Prostate gland (tissue), 2 donors: ENCODE measurements at regions not wholly inside any gene's neighbourhood (a gene's known extent, or its start where the extent isn't known, plus 50 kb on each side); places are given as distances from the start of the nearest gene placed in this dataset.

Experiments
- DNase-seq: peaks from one replicate; pipeline ENCODE4 v3.0.0-alpha.2; 2019; ENCODE audit warnings: low spot score
- H3K27ac ChIP-seq, 2 donors: fragments of 200-600 bp; sonication (generic); 2 replicates each; pipeline ENCODE4 v1.5.1; 2017 to 2019
- H3K27me3 ChIP-seq: fragments of 200-600 bp; sonication (generic); replicated peaks from 2 replicates; pipeline ENCODE4 v1.5.1; 2019; ENCODE audit not compliant: insufficient read depth
- H3K36me3 ChIP-seq, 2 donors: fragments of 200-600 bp; sonication (generic); 1 replicate in 1 of 2; 2 replicates in 1 of 2; pipeline versions ENCODE4 v1.5.1 to v1.8.1; 2017 to 2019
- H3K4me1 ChIP-seq: fragments of 200-600 bp; sonication (generic); replicated peaks from 2 replicates; pipeline ENCODE4 v1.5.1; 2019
- H3K4me3 ChIP-seq, 2 donors: fragments of 200-600 bp; sonication (generic); 2 replicates each; pipeline ENCODE4 v1.5.1; 2017 to 2019
- H3K9me3 ChIP-seq: fragments of 200-600 bp; sonication (generic); 2 replicates; pipeline ENCODE4 v1.5.1; 2017
- CTCF ChIP-seq, 4 experiments: fragments of 200-600 bp in 2 of 4; fragments of 450-650 bp in 2 of 4; sonication (generic) in 2 of 4; IDR thresholded peaks; 1 replicate in 3 of 4; 2 replicates in 1 of 4; pipeline ENCODE4 v1.5.1; 2016 to 2019; ENCODE audit warnings: antibody characterized with exemption in 4 of 4, mild to moderate bottlenecking in 2 of 4, moderate library complexity in 2 of 4
- POLR2A ChIP-seq: fragments of 450-650 bp; IDR thresholded peaks from one replicate; pipeline ENCODE4 v1.6.1; 2016; ENCODE audit warnings: antibody characterized with exemption, mild to moderate bottlenecking
- POLR2AphosphoS5 ChIP-seq: sonication (generic); formaldehyde crosslinking; IDR thresholded peaks from one replicate; pipeline ENCODE4 v1.6.1; 2017; ENCODE audit warnings: antibody characterized with exemption
- whole genome bisulfite sequencing: methylation state at CpG from one replicate; pipeline ENCODE4 v1.1.5; 2018; 5-methylcytosine and 5-hydroxymethylcytosine counted together
- intact Hi-C: fragments of 100-400 bp; cut with DNase I; formaldehyde crosslinking; loops from one replicate; pipeline ENCODE4 v1.14.2; 2022

GRCh38 chr22:48441553-48441850 is 1386.2 kb downstream of the BRD1 start:
- WGBS: 79% methylated on average over 3 of the region's 6 CpGs
- intact Hi-C loops: no loop called here

GRCh38 chr22:48440673-48441552 is 1386.8 kb downstream of the BRD1 start:
- Histone ChIP-seq H3K9me3 (no peaks in the 10 kb centered on the region), H3K27me3 (peaks cover 2% of the 10 kb centered on the region), H3K4me3 (no peak overlapping the region), H3K4me1 (no peaks in the 10 kb centered on the region), H3K27ac (no peak overlapping the region), H3K36me3 (no peaks in the 10 kb centered on the region)
- TF ChIP-seq POLR2A (no peak), POLR2AphosphoS5 (no peak), CTCF (IDR thresholded peaks at IDR 0.05) (no peak)
- intact Hi-C loops: no loop called here
- no peak for DNase-seq
- 89% methylated on average over 23 of the region's 23 CpGs for WGBS

More at GRCh38 chr22:48441553-48441850, 1386.2 kb downstream of the BRD1 start:
- no peak for DNase-seq
- no peaks in the 10 kb centered on the region for H3K9me3 ChIP-seq
- H3K4me1 ChIP-seq: no peaks in the 10 kb centered on the region
- no peak overlapping the region for H3K27ac ChIP-seq
- TF ChIP-seq POLR2A (no peak), CTCF (IDR thresholded peaks at IDR 0.05) (no peak)
- no peaks in the 10 kb centered on the region for H3K36me3 ChIP-seq
- no peak overlapping the region for H3K4me3 ChIP-seq
- peaks cover 2% of the 10 kb centered on the region for H3K27me3 ChIP-seq

- no peaks in the 10 kb centered on the region for H3K4me1 ChIP-seq
- DNase-seq: no peak
- 82% methylated on average over 22 of the region's 22 CpGs for WGBS
- no peaks in the 10 kb centered on the region for H3K36me3 ChIP-seq
- no peak for TF ChIP-seq POLR2AphosphoS5
- no peak for TF ChIP-seq CTCF (IDR thresholded peaks at IDR 0.05)
- TF ChIP-seq POLR2A: no peak
- no peaks in the 10 kb centered on the region for H3K9me3 ChIP-seq
- H3K27ac ChIP-seq: no peak overlapping the region
- H3K4me3 ChIP-seq: no peak overlapping the region
- no peaks in the 10 kb centered on the region for H3K27me3 ChIP-seq
- intact Hi-C loops: no loop called here
Measured at GRCh38 chr22:48440176-48440575, 1387.5 kb downstream of the BRD1 start.

- Histone ChIP-seq H3K4me3 (no peak overlapping the region), H3K27ac (no peak overlapping the region), H3K9me3 (no peaks in the 10 kb centered on the region), H3K27me3 (no peaks in the 10 kb centered on the region), H3K4me1 (no peaks in the 10 kb centered on the region), H3K36me3 (no peaks in the 10 kb centered on the region)
- TF ChIP-seq POLR2AphosphoS5 (no peak), POLR2A (no peak), CTCF (IDR thresholded peaks at IDR 0.05) (no peak)
- no peak for DNase-seq
- 79% methylated on average over 10 of the region's 10 CpGs for WGBS
- intact Hi-C loops: no loop called here
Measured at GRCh38 chr22:48439560-48440135, 1388.0 kb downstream of the BRD1 start.
